Pancreas (tissue), 10 donors: ENCODE measurements at regions not wholly inside any gene's neighbourhood (a gene's known extent, or its start where the extent isn't known, plus 50 kb on each side); places are given as distances from the start of the nearest gene placed in this dataset.

Experiments
- ATAC-seq, 4 donors: fragments of 200-7000 bp; cut with Tn5 transposase; one replicate each; pipeline versions ENCODE4 v1.8.0 to v1.9.1; 2020; ENCODE audit warnings: mild to moderate bottlenecking in 4 of 4, moderate library complexity in 4 of 4
- DNase-seq, 6 donors: peaks; one replicate each; pipeline ENCODE4 v3.0.0-alpha.2; 2020
- FAIRE-seq: peaks from 2 replicates; lab custom pipeline; 2012; peaks lifted over from hg19 to GRCh38; lab: Jason Lieb, UNC
- H3K27ac ChIP-seq, 4 donors: fragments of 200-600 bp; sonication (generic); 1 replicate in 3 of 4; 2 replicates in 1 of 4; pipeline versions ENCODE4 v1.5.0 to v1.8.0; 2020
- H3K27me3 ChIP-seq, 4 donors: fragments of 200-600 bp; one replicate each; pipeline ENCODE4 v1.8.0; 2021
- H3K36me3 ChIP-seq, 3 donors: fragments of 200-600 bp; sonication (generic) in 1 of 3; one replicate each; pipeline versions ENCODE4 v1.5.0 to v1.8.0; 2020 to 2021
- H3K4me1 ChIP-seq, 3 donors: fragments of 200-600 bp; one replicate each; pipeline ENCODE4 v1.8.0; 2021
- H3K4me3 ChIP-seq, 4 donors: fragments of 200-600 bp; sonication (generic) in 2 of 4; one replicate each; pipeline versions ENCODE4 v1.5.0 to v1.8.0; 2020 to 2021
- H3K9me3 ChIP-seq, 4 donors: fragments of 200-600 bp; one replicate each; pipeline ENCODE4 v1.8.0; 2021
- CTCF ChIP-seq, 4 donors: fragments of 200-600 bp; sonication (generic) in 3 of 4; IDR thresholded peaks; one replicate each; pipeline versions ENCODE4 v1.5.0 to v1.8.0; 2021; ENCODE audit warnings: antibody characterized with exemption in 4 of 4
- WGBS, 2 donors: extraction: QIAGEN DNeasy Blood & Tissue Kit; methylation state at CpG; one replicate each; pipeline ENCODE4 v1.1.7; 2013; 5-methylcytosine and 5-hydroxymethylcytosine counted together
- intact Hi-C, 3 donors: fragments of 100-400 bp; cut with DNase I; formaldehyde crosslinking; loops; one replicate each; pipeline versions ENCODE4 v1.11.1 to v1.14.2; 2022
- donor health status: healthy with polysubstance abuse.
- donor health status: DM: no; HTN: no; CAD: no; lungs with moderate emphysema.
- donor health status: DM: no; HTN: no; CAD: no.
- donor health status: control.
- donor health status: control.
- donor health status: Bipolar disorder and iron deficiency.
- donor health status: DM: yes; HTN: yes; CAD: no.
- donor health status: DM: no; HTN: no; CAD: no.
- donor health status: DM: no; HTN: no; CAD: no.
- donor health status: DM: yes; HTN: yes; CAD: no.

DNA sequence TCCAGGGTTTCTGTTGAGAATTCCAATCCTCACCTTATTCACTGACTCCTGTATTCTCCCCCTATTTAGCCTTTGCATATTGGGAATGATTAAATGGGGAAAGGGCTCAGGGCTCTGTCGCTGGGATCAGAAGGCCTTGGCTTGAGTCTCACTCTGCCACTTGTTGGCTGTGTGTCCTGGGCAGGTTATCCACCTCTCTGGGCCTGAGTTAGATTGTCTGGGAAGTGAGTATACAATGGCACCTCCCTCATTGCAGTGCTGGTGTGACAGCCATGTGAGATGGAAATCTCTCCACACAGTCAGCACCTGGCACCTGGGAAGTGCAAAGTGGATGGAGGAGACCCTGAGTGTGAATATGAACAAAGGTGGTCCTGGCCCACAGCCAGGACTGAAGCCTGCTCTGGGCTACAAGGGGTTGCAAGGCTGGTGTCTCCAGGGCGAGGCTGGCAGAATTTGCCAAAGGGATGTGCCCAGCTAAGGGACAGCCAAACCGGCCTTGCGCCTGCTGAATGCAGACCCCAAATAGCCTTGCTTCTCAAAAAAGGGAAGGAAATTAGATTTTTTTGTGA lies 200.0 kb upstream of the PMEPA1 start:
- no peak for ATAC-seq
- FAIRE-seq, result no peak
- no peak for DNase-seq

DNA sequence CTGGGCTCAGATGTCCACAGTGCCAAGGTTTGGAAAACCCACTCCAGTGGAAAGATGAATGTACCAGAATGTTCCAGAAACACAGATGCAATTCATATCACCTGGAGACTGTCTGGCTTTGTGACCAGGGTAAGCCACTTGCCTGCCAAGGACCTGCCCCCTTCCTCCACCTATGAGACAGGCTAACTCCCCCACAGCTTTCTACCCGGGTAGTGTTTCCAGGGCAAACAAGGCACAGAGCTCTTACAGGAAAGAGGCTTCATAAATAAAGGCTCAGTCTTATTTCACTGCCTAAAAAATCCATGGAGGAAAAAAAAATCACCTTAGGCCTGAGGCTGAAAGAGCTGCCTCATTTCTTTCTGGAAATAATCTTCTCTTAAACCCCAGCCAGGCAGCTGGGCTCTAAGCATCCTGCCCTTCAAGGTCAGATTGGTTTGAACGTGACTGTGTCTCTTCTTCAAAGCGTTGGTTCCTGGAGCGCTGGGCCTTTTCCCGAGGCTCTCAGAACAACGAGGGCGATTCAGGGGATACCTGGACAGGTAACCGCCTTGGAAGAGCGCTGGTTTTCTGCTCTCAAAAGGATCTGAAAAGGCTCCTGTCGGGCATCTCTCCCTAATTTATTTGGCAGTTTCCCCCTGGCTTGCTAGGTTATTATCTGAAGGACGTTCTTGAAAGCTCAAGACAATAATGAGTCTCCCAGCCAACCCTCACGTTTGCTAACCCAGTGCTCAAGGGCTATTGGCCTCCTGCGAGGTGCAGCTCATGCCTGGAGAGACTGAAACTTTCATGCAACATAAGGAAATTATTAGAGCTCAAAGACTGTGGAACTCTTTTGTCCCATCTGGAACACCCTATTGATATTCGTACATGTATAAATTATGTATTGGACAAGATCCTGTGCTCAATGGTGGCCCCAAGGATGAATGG lies 199.2 kb upstream of the PMEPA1 start:
- Histone ChIP-seq H3K9me3 (no peaks in the 10 kb centered on the region), H3K27ac (peak overlapping the region in 1 of 4 donors; percentile 22), H3K4me1 (no peaks in the 10 kb centered on the region), H3K27me3 (no peaks in the 10 kb centered on the region), H3K36me3 (no peaks in the 10 kb centered on the region), H3K4me3 (no peak overlapping the region)
- TF ChIP-seq CTCF (IDR thresholded peaks at IDR 0.05), result no peak
- ATAC-seq (peak in 2 of 4 donors; percentile 32 to 41), FAIRE-seq (no peak), DNase-seq (no peak)
- WGBS, 2 donors, result 46 to 53% methylated on average over 14 of the region's 14 CpGs
- intact Hi-C loops, result no loop called here

More for the DNA sequence above, 200.0 kb upstream of the PMEPA1 start:
- intact Hi-C loops, result no loop called here
- WGBS, 2 donors, result 80 to 81% methylated on average over 4 of the region's 4 CpGs
- Histone ChIP-seq H3K4me3 (no peak overlapping the region), H3K9me3 (no peaks in the 10 kb centered on the region), H3K27me3 (no peaks in the 10 kb centered on the region), H3K4me1 (no peaks in the 10 kb centered on the region), H3K36me3 (no peaks in the 10 kb centered on the region), H3K27ac (no peak overlapping the region)
- TF ChIP-seq CTCF (IDR thresholded peaks at IDR 0.05), result no peak

GRCh38 chr20:57908226-57908625 lies 198.4 kb upstream of the PMEPA1 start:
- ATAC-seq, result no peak
- no peak for FAIRE-seq
- H3K27ac ChIP-seq, result no peak overlapping the region
- H3K9me3 ChIP-seq, result no peaks in the 10 kb centered on the region
- TF ChIP-seq CTCF (IDR thresholded peaks at IDR 0.05), result no peak
- intact Hi-C loops, result no loop called here
- no peaks in the 10 kb centered on the region for H3K27me3 ChIP-seq
- H3K4me3 ChIP-seq, result no peak overlapping the region
- WGBS, 2 donors, result 74 to 90% methylated on average over 9 of the region's 9 CpGs
- no peaks in the 10 kb centered on the region for H3K36me3 ChIP-seq
- DNase-seq, result no peak
- no peaks in the 10 kb centered on the region for H3K4me1 ChIP-seq

- 65 to 66% methylated on average over 20 of the region's 20 CpGs for WGBS, 2 donors
- Histone ChIP-seq H3K4me1 (no peaks in the 10 kb centered on the region), H3K9me3 (no peaks in the 10 kb centered on the region), H3K27me3 (no peaks in the 10 kb centered on the region), H3K4me3 (no peak overlapping the region), H3K36me3 (no peaks in the 10 kb centered on the region), H3K27ac (no peak overlapping the region)
- no peak for TF ChIP-seq CTCF (IDR thresholded peaks at IDR 0.05)
- intact Hi-C loops, result no loop called here
- FAIRE-seq, result no peak
- no peak for DNase-seq
- ATAC-seq, result no peak
These were observed 197.6 kb upstream of the PMEPA1 start for GRCh38 chr20:57907131-57908000.
